DND-41 (cell line): ENCODE measurements at regions not wholly inside any gene's neighbourhood (a gene's known extent, or its start where the extent isn't known, plus 50 kb on each side); places are given as distances from the start of the nearest gene placed in this dataset.

Source experiments
- ATAC-seq: fragments of 200-7000 bp; cut with Tn5 transposase; 3 replicates; pipeline ENCODE4 v1.9.1; 2021; ENCODE audit warnings: low read depth; ENCODE audit not compliant: insufficient read depth
- DNase-seq: peaks from one replicate; pipeline ENCODE4 v3.0.0-alpha.2; 2020
- H2AFZ ChIP-seq: 2 replicates; pipeline ENCODE4 v1.6.0; 2012; ENCODE audit warnings: low read depth, low read length
- H3K27ac ChIP-seq: 2 replicates; pipeline ENCODE4 v1.5.1; 2012; ENCODE audit warnings: low read length, inconsistent platforms
- H3K27me3 ChIP-seq: fragments of 200-600 bp; sonication (generic); 2 replicates; pipeline ENCODE4 v1.6.0; 2012; ENCODE audit warnings: low read length, mild to moderate bottlenecking, inconsistent platforms; ENCODE audit not compliant: insufficient read depth, poor library complexity
- H3K36me3 ChIP-seq: 2 replicates; pipeline ENCODE4 v1.5.1; 2012; ENCODE audit warnings: low read length, inconsistent platforms; ENCODE audit not compliant: insufficient read depth
- H3K4me1 ChIP-seq: 2 replicates; pipeline ENCODE4 v1.5.1; 2012; ENCODE audit warnings: mild to moderate bottlenecking, low read length; ENCODE audit not compliant: insufficient read depth
- H3K4me2 ChIP-seq: 2 replicates; pipeline ENCODE4 v1.6.0; 2012; ENCODE audit warnings: mild to moderate bottlenecking, moderate library complexity, low read length, inconsistent platforms; ENCODE audit not compliant: insufficient read depth
- H3K4me3 ChIP-seq, 2 experiments: fragments of 200-600 bp in 1 of 2; shearing (Covaris generic) in 1 of 2; 2 replicates each; pipeline ENCODE4 v1.5.1; 2012 to 2016; ENCODE audit warnings: inconsistent platforms in 2 of 2, low read length in 2 of 2, mild to moderate bottlenecking in 2 of 2, low read depth in 1 of 2, moderate library complexity in 1 of 2
- H3K79me2 ChIP-seq: 2 replicates; pipeline ENCODE4 v1.6.0; 2012; ENCODE audit warnings: low read length, inconsistent platforms; ENCODE audit not compliant: insufficient read depth
- H3K9ac ChIP-seq: 2 replicates; pipeline ENCODE4 v1.6.0; 2012; ENCODE audit warnings: low read depth, mild to moderate bottlenecking, inconsistent platforms, low read length, moderate library complexity
- H3K9me3 ChIP-seq: 2 replicates; pipeline ENCODE4 v1.5.1; 2012; ENCODE audit warnings: low read length, moderate library complexity, mild to moderate bottlenecking, inconsistent platforms; ENCODE audit not compliant: insufficient read depth, severe bottlenecking
- H4K20me1 ChIP-seq: 2 replicates; pipeline ENCODE4 v1.6.0; 2012; ENCODE audit warnings: low read length; ENCODE audit not compliant: insufficient read depth
- EZH2 ChIP-seq: IDR thresholded peaks from 3 replicates; pipeline ENCODE4 v1.6.1; 2012; ENCODE audit warnings: borderline replicate concordance, low read depth, mild to moderate bottlenecking, moderate library complexity, low read length, inconsistent platforms; ENCODE audit not compliant: severe bottlenecking
- TF ChIP-seq, protein P1 (sequence below): IDR thresholded peaks from 2 replicates; pipeline ENCODE4 v1.5.1; 2012; ENCODE audit warnings: borderline replicate concordance, low read length, moderate library complexity, mild to moderate bottlenecking; ENCODE audit not compliant: poor library complexity, severe bottlenecking; ENCODE audit errors: extremely low read depth

DNA sequence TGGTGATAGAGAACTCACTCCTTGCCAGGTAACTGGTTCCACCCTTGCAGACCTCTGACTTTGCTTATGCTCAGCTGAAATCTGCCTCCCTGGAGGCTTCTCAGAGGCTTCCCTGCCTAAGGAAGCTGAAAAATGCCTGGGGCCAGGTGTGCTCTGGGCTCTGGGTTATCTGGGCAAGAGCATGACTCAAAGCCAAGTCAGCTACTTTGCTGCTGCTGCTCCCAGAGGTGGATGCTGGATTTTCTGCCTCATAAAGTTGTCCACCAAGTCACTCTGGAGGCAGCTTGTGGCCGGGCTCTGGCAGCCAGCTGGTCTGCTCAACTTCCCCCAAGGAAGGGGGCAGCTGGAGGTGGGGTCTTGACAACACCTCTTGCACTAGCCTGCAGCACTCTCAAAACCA, 132.7 kb downstream of the PJA1 start:
- Histone ChIP-seq H3K4me2 (no peak overlapping the region), H3K9me3 (no peaks in the 10 kb centered on the region), H2AFZ (no peak overlapping the region), H4K20me1 (no peaks in the 10 kb centered on the region), H3K4me3 (no peak overlapping the region), H3K9ac (no peak overlapping the region), H3K36me3 (no peaks in the 10 kb centered on the region), H3K27ac (no peak overlapping the region), H3K27me3 (no peaks in the 10 kb centered on the region), H3K79me2 (no peaks in the 10 kb centered on the region), H3K4me1 (no peaks in the 10 kb centered on the region)
- ATAC-seq: no peak
- DNase-seq: no peak
- TF ChIP-seq, protein P1, sequence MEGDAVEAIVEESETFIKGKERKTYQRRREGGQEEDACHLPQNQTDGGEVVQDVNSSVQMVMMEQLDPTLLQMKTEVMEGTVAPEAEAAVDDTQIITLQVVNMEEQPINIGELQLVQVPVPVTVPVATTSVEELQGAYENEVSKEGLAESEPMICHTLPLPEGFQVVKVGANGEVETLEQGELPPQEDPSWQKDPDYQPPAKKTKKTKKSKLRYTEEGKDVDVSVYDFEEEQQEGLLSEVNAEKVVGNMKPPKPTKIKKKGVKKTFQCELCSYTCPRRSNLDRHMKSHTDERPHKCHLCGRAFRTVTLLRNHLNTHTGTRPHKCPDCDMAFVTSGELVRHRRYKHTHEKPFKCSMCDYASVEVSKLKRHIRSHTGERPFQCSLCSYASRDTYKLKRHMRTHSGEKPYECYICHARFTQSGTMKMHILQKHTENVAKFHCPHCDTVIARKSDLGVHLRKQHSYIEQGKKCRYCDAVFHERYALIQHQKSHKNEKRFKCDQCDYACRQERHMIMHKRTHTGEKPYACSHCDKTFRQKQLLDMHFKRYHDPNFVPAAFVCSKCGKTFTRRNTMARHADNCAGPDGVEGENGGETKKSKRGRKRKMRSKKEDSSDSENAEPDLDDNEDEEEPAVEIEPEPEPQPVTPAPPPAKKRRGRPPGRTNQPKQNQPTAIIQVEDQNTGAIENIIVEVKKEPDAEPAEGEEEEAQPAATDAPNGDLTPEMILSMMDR: no peak
- TF ChIP-seq EZH2: no peak

DNA sequence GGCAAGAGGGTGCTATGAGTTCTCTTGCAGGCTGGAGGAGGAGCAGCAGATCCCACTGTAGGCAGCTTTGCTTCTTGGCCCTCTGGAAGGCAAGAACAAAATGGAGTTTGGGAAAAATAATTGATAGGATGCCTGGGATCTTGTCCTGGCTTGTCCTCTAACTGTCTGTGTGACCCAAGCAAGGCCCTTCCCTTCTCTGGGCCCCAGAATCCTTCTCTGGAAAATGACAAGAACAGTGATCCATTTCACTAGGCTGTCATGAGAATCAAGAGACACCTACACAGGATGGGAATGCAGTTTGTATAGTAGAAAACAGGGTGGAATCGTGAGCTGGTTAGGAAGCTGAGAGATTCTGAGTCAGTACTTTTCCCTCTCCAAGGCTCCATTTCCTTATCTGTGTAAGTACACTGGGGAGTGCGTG, 133.3 kb downstream of the PJA1 start:
- DNase-seq (no peak), ATAC-seq (no peak)
- Histone ChIP-seq H3K27ac (no peak overlapping the region), H3K4me1 (no peaks in the 10 kb centered on the region), H3K4me2 (no peak overlapping the region), H3K79me2 (no peaks in the 10 kb centered on the region), H3K4me3 (no peak overlapping the region), H3K36me3 (no peaks in the 10 kb centered on the region), H3K9ac (no peak overlapping the region), H4K20me1 (no peaks in the 10 kb centered on the region), H3K27me3 (no peaks in the 10 kb centered on the region), H3K9me3 (no peaks in the 10 kb centered on the region), H2AFZ (no peak overlapping the region)
- no peak for TF ChIP-seq EZH2
- TF ChIP-seq, protein P1: no peak

DNA sequence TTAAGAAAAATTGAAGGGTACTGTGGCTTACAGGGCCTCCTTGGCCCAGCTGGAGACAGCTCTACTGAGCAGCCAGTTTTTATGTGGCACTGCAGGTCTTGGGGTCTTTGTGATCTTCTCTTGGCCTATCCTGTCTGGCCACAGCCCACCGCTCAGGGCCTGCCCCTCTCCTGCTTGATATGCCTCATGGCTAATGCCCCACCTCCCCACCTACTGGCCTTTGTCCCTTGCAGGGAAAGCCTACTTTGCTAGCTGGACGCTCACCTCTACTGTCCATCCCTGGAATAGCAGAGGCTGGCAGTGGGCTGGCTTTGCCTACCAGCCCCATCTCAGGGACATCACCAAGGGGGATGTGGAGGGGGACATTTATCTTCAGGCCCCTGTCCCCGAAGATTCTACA, 134.1 kb downstream of the PJA1 start:
- no peak for TF ChIP-seq EZH2
- TF ChIP-seq, protein P1: no peak
- Histone ChIP-seq H2AFZ (no peak overlapping the region), H3K27me3 (no peaks in the 10 kb centered on the region), H3K4me3 (no peak overlapping the region), H4K20me1 (no peaks in the 10 kb centered on the region), H3K4me2 (no peak overlapping the region), H3K4me1 (no peaks in the 10 kb centered on the region), H3K79me2 (no peaks in the 10 kb centered on the region), H3K9me3 (no peaks in the 10 kb centered on the region), H3K9ac (no peak overlapping the region), H3K27ac (no peak overlapping the region), H3K36me3 (no peaks in the 10 kb centered on the region)
- DNase-seq: no peak
- no peak for ATAC-seq

DNA sequence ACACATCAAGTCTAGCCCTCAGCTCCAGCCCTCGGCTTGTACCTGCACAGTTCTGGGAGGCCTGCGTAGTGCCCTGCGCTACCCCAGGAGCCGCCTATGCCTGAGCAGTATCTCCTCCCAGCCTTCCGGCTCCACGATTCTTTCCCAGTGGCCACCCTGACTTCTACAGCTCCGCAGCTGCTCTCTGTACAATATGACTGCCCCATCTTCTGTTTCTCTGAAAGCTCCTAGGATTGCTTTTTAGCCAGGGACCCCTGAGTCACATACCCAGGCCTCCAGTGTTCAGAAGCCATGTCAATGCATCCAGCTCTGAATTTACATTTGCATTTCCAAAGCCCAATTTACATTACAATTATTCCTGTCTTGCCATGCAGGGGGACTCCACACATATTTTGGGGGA, 135.5 kb downstream of the PJA1 start:
- Histone ChIP-seq H3K9ac (no peak overlapping the region), H4K20me1 (no peaks in the 10 kb centered on the region), H3K9me3 (no peaks in the 10 kb centered on the region), H3K4me3 (no peak overlapping the region), H2AFZ (no peak overlapping the region), H3K27me3 (no peaks in the 10 kb centered on the region), H3K79me2 (no peaks in the 10 kb centered on the region), H3K4me1 (no peaks in the 10 kb centered on the region), H3K4me2 (no peak overlapping the region), H3K27ac (no peak overlapping the region), H3K36me3 (no peaks in the 10 kb centered on the region)
- TF ChIP-seq, protein P1: no peak
- no peak for TF ChIP-seq EZH2
- DNase-seq: no peak
- no peak for ATAC-seq
